Liver (tissue), 8 donors: ENCODE measurements at regions not wholly inside any gene's neighbourhood (a gene's known extent, or its start where the extent isn't known, plus 50 kb on each side); places are given as distances from the start of the nearest gene placed in this dataset.

ENCODE experiments used
- DNase-seq: peaks from one replicate; pipeline ENCODE4 v3.0.0-alpha.2; 2017; ENCODE audit warnings: low spot score
- H3K27ac ChIP-seq, 2 donors: one replicate each; pipeline ENCODE4 v1.7.0; 2013; ENCODE audit warnings: inconsistent platforms in 2 of 2, low read length in 2 of 2, control low read depth in 1 of 2, low read depth in 1 of 2, mild to moderate bottlenecking in 1 of 2
- H3K27me3 ChIP-seq, 4 donors: one replicate each; pipeline versions ENCODE4 v1.6.1 to v1.7.0; 2013; ENCODE audit warnings: low read length in 3 of 4, inconsistent platforms in 1 of 4, mild to moderate bottlenecking in 1 of 4, moderate library complexity in 1 of 4; ENCODE audit not compliant: control insufficient read depth in 4 of 4, insufficient read depth in 4 of 4
- H3K36me3 ChIP-seq, 4 donors: one replicate each; pipeline versions ENCODE4 v1.6.1 to v1.7.0; 2013; ENCODE audit warnings: low read length in 3 of 4, mild to moderate bottlenecking in 3 of 4, low read depth in 1 of 4, moderate library complexity in 1 of 4; ENCODE audit not compliant: control insufficient read depth in 4 of 4, insufficient read depth in 3 of 4
- H3K4me1 ChIP-seq, 4 donors: one replicate each; pipeline versions ENCODE4 v1.6.1 to v1.7.0; 2013; ENCODE audit warnings: low read length in 3 of 4, mild to moderate bottlenecking in 3 of 4, moderate library complexity in 1 of 4; ENCODE audit not compliant: control insufficient read depth in 4 of 4, insufficient read depth in 4 of 4
- H3K4me3 ChIP-seq, 3 donors: one replicate each; pipeline versions ENCODE4 v1.6.1 to v1.7.0; 2013; ENCODE audit warnings: low read length in 3 of 3, control low read depth in 1 of 3, low read depth in 1 of 3, mild to moderate bottlenecking in 1 of 3
- H3K9ac ChIP-seq, 2 donors: one replicate each; pipeline ENCODE4 v1.7.0; 2013; ENCODE audit warnings: low read length in 2 of 2, mild to moderate bottlenecking in 2 of 2, moderate library complexity in 2 of 2, control low read depth in 1 of 2, low read depth in 1 of 2
- H3K9me3 ChIP-seq, 4 donors: one replicate each; pipeline versions ENCODE4 v1.6.1 to v1.7.0; 2013; ENCODE audit warnings: low read length in 3 of 4; ENCODE audit not compliant: control insufficient read depth in 4 of 4
- EGR1 ChIP-seq, 2 donors: IDR thresholded peaks; 2 replicates each; pipeline ENCODE4 v1.6.1; 2016 to 2018; ENCODE audit warnings: antibody characterized with exemption in 2 of 2, low read depth in 2 of 2
- FOXA1 ChIP-seq: IDR thresholded peaks from 2 replicates; pipeline ENCODE4 v1.6.1; 2016; ENCODE audit warnings: antibody characterized with exemption
- FOXA2 ChIP-seq: IDR thresholded peaks from 2 replicates; pipeline ENCODE4 v1.6.1; 2016; ENCODE audit warnings: antibody characterized with exemption
- GABPA ChIP-seq, 2 donors: IDR thresholded peaks in 1 of 2; conservative IDR thresholded peaks in 1 of 2; 2 replicates each; pipeline ENCODE4 v1.6.1; 2016; ENCODE audit warnings: antibody characterized with exemption in 2 of 2, mild to moderate bottlenecking in 1 of 2, moderate library complexity in 1 of 2
- HNF4G ChIP-seq: IDR thresholded peaks from 2 replicates; pipeline ENCODE4 v1.6.1; 2016; ENCODE audit warnings: antibody characterized with exemption
- JUND ChIP-seq, 2 donors: IDR thresholded peaks; 2 replicates each; pipeline ENCODE4 v1.6.1; 2016; ENCODE audit warnings: antibody characterized with exemption in 2 of 2
- MAX ChIP-seq: IDR thresholded peaks from 2 replicates; pipeline ENCODE4 v1.6.1; 2016; ENCODE audit warnings: antibody characterized with exemption
- NR2F2 ChIP-seq: IDR thresholded peaks from 2 replicates; pipeline ENCODE4 v1.6.1; 2016; ENCODE audit warnings: antibody characterized with exemption
- RAD21 ChIP-seq, 2 donors: IDR thresholded peaks; 2 replicates each; pipeline ENCODE4 v1.6.1; 2016; ENCODE audit warnings: antibody characterized with exemption in 2 of 2, mild to moderate bottlenecking in 2 of 2
- REST ChIP-seq: IDR thresholded peaks from 2 replicates; pipeline ENCODE4 v1.6.1; 2016; ENCODE audit warnings: antibody characterized with exemption, mild to moderate bottlenecking
- RXRA ChIP-seq, 2 donors: IDR thresholded peaks; 2 replicates each; pipeline ENCODE4 v1.6.1; 2017 to 2018; ENCODE audit warnings: antibody characterized with exemption in 2 of 2, mild to moderate bottlenecking in 1 of 2
- SP1 ChIP-seq: IDR thresholded peaks from 2 replicates; pipeline ENCODE4 v1.6.1; 2018; ENCODE audit warnings: antibody characterized with exemption, mild to moderate bottlenecking
- TAF1 ChIP-seq: conservative IDR thresholded peaks from 2 replicates; pipeline ENCODE4 v1.6.1; 2016; ENCODE audit warnings: antibody characterized with exemption, mild to moderate bottlenecking
- ZBTB33 ChIP-seq: IDR thresholded peaks from 2 replicates; pipeline ENCODE4 v1.6.1; 2016; ENCODE audit warnings: antibody characterized with exemption
- WGBS: extraction: QIAGEN DNeasy Blood & Tissue Kit; methylation state at CpG from one replicate; pipeline ENCODE4 v1.1.7; 2013; 5-methylcytosine and 5-hydroxymethylcytosine counted together
- TF ChIP-seq, protein P1 (sequence below): fragments of 150-350 bp; IDR thresholded peaks from 2 replicates; pipeline ENCODE4 v1.5.1; 2017; ENCODE audit warnings: improper control_type of control experiment, low read depth, low read length; ENCODE audit not compliant: missing input control
- TF ChIP-seq, protein P2 (sequence below): IDR thresholded peaks from 2 replicates; pipeline ENCODE4 v1.6.1; 2016; ENCODE audit warnings: antibody characterized with exemption
- donor health status: healthy.
- donor health status: healthy.
- donor health status: healthy.
- donor health status: healthy.
- donor health status: healthy.

DNA sequence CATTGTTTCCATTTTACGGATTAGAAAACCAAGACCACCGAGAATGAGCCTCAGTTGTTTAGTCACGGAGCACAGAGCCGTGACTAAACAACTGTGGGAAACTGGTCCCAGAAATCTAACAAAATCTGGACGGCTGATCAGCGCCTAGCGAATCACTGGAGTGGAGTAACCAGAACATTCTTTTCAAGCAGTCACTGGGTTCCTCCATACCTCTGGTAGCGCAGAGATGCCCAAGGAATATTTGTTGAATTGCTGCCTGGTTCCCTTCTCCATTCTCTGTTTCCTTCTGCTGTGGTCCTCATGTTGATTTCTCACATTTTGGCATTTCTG is 62.0 kb downstream of the GPX5 start:
- Histone ChIP-seq H3K4me1 (peaks cover 5 to 24% (median 10%) of the 10 kb centered on the region in 4 donors), H3K27ac (no peak overlapping the region), H3K27me3 (peaks cover 0 to 6% (median 2%) of the 10 kb centered on the region in 4 donors), H3K36me3 (no peaks in the 10 kb centered on the region), H3K9me3 (peaks cover 0 to 6% (median 2%) of the 10 kb centered on the region in 4 donors), H3K4me3 (peak overlapping the region; percentile 63 to 94 (median 90)), H3K9ac (no peak overlapping the region)
- WGBS: 14% methylated on average over 8 of the region's 8 CpGs
- TF ChIP-seq REST (no peak), RXRA (IDR thresholded peaks at IDR 0.05) (no peak), JUND (IDR thresholded peaks at IDR 0.05) (no peak), GABPA (IDR thresholded peaks at IDR 0.05 in 1 of 2, conservative IDR thresholded peaks at IDR 0.05 in 1 of 2) (no peak), NR2F2 (no peak), SP1 (no peak), EGR1 (IDR thresholded peaks at IDR 0.05; ENCODE audit: low read depth in 2 of 2) (no peak), HNF4G (no peak), RAD21 (IDR thresholded peaks at IDR 0.05) (no peak), MAX (no peak), ZBTB33 (no peak), FOXA2 (no peak), FOXA1 (no peak), TAF1 (no peak)
- TF ChIP-seq, protein P1, sequence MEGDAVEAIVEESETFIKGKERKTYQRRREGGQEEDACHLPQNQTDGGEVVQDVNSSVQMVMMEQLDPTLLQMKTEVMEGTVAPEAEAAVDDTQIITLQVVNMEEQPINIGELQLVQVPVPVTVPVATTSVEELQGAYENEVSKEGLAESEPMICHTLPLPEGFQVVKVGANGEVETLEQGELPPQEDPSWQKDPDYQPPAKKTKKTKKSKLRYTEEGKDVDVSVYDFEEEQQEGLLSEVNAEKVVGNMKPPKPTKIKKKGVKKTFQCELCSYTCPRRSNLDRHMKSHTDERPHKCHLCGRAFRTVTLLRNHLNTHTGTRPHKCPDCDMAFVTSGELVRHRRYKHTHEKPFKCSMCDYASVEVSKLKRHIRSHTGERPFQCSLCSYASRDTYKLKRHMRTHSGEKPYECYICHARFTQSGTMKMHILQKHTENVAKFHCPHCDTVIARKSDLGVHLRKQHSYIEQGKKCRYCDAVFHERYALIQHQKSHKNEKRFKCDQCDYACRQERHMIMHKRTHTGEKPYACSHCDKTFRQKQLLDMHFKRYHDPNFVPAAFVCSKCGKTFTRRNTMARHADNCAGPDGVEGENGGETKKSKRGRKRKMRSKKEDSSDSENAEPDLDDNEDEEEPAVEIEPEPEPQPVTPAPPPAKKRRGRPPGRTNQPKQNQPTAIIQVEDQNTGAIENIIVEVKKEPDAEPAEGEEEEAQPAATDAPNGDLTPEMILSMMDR: no peak
- TF ChIP-seq, protein P2, sequence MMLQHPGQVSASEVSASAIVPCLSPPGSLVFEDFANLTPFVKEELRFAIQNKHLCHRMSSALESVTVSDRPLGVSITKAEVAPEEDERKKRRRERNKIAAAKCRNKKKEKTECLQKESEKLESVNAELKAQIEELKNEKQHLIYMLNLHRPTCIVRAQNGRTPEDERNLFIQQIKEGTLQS: no peak
- DNase-seq: no peak

- WGBS: 90% methylated on average over 3 of the region's 3 CpGs
- Histone ChIP-seq H3K4me1 (peaks cover 5 to 24% (median 10%) of the 10 kb centered on the region in 4 donors), H3K9ac (no peak overlapping the region), H3K4me3 (no peak overlapping the region), H3K27ac (no peak overlapping the region), H3K27me3 (peaks cover 0 to 6% (median 3%) of the 10 kb centered on the region in 4 donors), H3K36me3 (no peaks in the 10 kb centered on the region), H3K9me3 (peaks cover 0 to 6% (median 2%) of the 10 kb centered on the region in 4 donors)
- TF ChIP-seq EGR1 (IDR thresholded peaks at IDR 0.05; ENCODE audit: low read depth in 2 of 2): no peak
- no peak for TF ChIP-seq FOXA2
- TF ChIP-seq GABPA (IDR thresholded peaks at IDR 0.05 in 1 of 2, conservative IDR thresholded peaks at IDR 0.05 in 1 of 2): no peak
- no peak for TF ChIP-seq HNF4G
- TF ChIP-seq FOXA1: no peak
- TF ChIP-seq, protein P1: no peak
- DNase-seq: no peak
These were observed 63.0 kb downstream of the GPX5 start for GRCh38 chr6:28588666-28589065.
